Urinary bladder (tissue), 3 donors: ENCODE measurements at regions not wholly inside any gene's neighbourhood (a gene's known extent, or its start where the extent isn't known, plus 50 kb on each side); places are given as distances from the start of the nearest gene placed in this dataset.
"Not testable (repeated sequence)": the region's sequence is repeated elsewhere in the genome, so short reads cannot be mapped to it uniquely, and the experiment has no call there.

Source experiments
- DNase-seq: peaks from one replicate; pipeline ENCODE4 v3.0.0-alpha.2; 2015; ENCODE audit errors: extremely low spot score
- H3K27ac ChIP-seq: one replicate; pipeline ENCODE4 v1.5.1; 2013; ENCODE audit warnings: low read depth, mild to moderate bottlenecking, moderate library complexity
- H3K36me3 ChIP-seq: one replicate; pipeline ENCODE4 v1.6.1; 2013; ENCODE audit warnings: mild to moderate bottlenecking, moderate library complexity; ENCODE audit not compliant: insufficient read depth
- H3K4me1 ChIP-seq: one replicate; pipeline ENCODE4 v1.6.1; 2013; ENCODE audit warnings: mild to moderate bottlenecking, moderate library complexity; ENCODE audit not compliant: insufficient read depth
- H3K4me3 ChIP-seq: one replicate; pipeline ENCODE4 v1.5.1; 2013; ENCODE audit warnings: low read depth, low read length
- WGBS: extraction: QIAGEN DNeasy Blood & Tissue Kit; methylation state at CpG from one replicate; pipeline ENCODE4 v1.1.7; 2013; 5-methylcytosine and 5-hydroxymethylcytosine counted together
- donor health status: healthy with polysubstance abuse.
- donor health status: healthy.

DNA sequence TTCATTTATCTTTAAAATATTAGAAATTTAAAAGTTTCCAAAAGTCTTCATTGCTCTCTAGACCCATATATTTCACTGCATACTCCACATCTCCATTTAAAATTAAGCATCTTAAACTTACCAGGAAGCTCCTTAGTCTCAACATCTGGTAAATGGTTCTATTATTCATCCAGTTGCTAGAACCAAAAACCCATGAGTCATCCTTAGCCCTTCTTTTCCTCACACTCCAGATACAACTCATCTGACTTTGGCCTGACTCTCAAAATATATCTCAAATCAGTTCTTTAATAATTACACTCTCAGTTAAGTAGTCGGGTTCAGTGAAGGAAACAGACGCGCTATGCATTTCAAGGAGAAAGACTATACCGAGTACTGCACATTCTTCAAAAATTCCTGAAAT, 110.2 kb upstream of the COX7C start:
- DNase-seq: no peak
- WGBS: 93% methylated on average over 4 of the region's 4 CpGs
- H3K36me3 ChIP-seq: no peaks in the 10 kb centered on the region
- no peak overlapping the region for H3K27ac ChIP-seq
- H3K4me1 ChIP-seq: no peaks in the 10 kb centered on the region
- no peak overlapping the region for H3K4me3 ChIP-seq

DNA sequence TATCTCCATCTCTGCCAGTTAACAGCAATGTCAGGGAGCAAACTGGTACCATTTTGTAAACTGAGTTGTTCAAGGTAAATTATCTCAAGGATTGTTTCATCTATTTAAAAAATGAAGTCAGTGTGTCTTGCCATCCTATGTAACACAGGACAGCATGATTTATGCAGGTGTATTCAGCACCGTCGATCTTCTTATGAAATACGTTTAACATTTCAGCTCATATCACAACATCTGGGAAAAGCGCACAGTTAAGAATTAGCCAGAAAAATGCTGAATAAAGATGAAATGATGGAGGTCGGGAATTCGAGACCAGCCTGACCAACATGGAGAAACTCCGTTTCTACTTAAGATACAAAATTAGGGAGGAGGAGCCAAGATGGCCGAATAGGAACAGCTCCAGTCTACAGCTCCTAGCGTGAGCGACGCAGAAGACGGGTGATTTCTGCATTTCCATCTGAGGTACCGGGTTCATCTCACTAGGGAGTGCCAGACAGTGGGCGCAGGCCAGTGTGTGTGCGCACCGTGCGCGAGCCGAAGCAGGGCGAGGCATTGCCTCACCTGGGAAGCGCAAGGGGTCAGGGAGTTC, 107.3 kb upstream of the COX7C start:
- WGBS: 97% methylated on average over 12 of the region's 21 CpGs
- H3K4me1 ChIP-seq, DNase-seq, H3K27ac ChIP-seq, H3K4me3 ChIP-seq, H3K36me3 ChIP-seq: not testable (repeated sequence)

DNA sequence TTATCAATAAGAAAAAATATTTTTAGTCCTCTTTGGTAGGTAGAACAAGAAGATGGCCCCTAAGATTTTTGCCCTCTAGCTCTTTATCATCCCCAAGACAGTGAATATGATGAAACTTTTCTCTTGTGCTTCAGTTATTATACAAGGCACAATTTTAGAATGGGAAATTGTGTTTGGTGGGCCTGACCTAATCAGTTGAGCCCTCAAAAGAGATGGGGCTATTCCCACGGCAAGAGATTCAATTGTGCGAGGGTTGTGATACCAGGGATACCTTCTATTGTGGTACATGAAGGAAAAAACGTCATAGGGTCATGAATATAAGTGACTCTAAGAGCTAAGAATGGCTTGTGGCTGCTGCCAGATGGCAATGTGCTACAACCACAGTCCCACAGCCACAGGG, 94.0 kb upstream of the COX7C start:
- no peak overlapping the region for H3K27ac ChIP-seq
- no peak for DNase-seq
- no peaks in the 10 kb centered on the region for H3K36me3 ChIP-seq
- 71% methylated on average over 3 of the region's 3 CpGs for WGBS
- H3K4me3 ChIP-seq: no peak overlapping the region
- H3K4me1 ChIP-seq: no peaks in the 10 kb centered on the region

DNA sequence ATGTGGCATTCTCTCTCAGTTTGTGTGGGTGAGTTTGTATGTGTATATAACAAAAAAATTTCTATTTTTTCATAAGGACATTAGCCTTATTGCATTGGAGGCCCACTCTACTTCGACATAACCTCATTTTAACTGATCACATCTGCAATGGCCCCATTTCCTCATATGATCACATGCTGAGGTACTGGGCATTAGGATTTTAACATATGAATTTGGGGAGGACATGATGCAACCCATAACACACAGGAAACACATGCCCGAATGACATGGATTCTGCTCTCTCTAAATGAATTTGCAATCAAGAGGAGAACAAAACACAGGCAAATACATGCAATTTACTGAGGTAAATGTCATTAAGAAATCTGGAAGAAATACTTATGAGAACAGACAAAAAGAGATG, 92.1 kb upstream of the COX7C start:
- no peak overlapping the region for H3K4me3 ChIP-seq
- H3K27ac ChIP-seq: no peak overlapping the region
- WGBS: 80% methylated on average over 2 of the region's 2 CpGs
- H3K36me3 ChIP-seq: no peaks in the 10 kb centered on the region
- no peaks in the 10 kb centered on the region for H3K4me1 ChIP-seq
- no peak for DNase-seq

DNA sequence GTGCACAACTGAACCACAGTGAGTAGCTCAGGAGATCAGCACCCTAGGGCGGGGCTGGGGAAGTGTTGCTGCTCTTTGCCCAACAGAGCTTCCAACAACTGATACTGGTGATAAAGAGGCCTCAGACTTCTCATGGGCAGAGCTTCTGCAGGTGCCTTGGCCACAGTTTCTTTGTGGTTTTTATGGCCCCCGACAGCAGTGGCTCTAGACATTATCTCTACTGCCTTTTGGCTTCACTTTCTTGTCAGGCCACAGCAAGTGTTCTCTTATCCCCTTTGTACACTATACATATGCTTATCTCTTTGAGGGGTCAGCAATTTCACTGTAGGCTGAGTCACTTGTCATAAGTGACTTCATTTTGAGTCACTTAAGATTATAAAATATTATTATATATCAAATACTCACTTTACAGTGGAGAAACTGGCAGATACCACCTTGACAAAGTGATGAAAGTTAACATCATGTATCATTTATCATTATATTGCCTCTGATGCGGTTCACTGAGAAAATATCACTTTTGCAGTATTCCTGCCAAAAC, 90.9 kb upstream of the COX7C start:
- Histone ChIP-seq H3K36me3 (no peaks in the 10 kb centered on the region), H3K4me1 (no peaks in the 10 kb centered on the region), H3K27ac (no peak overlapping the region), H3K4me3 (no peak overlapping the region)
- WGBS: 77% methylated on average over 3 of the region's 3 CpGs
- DNase-seq: no peak

DNA sequence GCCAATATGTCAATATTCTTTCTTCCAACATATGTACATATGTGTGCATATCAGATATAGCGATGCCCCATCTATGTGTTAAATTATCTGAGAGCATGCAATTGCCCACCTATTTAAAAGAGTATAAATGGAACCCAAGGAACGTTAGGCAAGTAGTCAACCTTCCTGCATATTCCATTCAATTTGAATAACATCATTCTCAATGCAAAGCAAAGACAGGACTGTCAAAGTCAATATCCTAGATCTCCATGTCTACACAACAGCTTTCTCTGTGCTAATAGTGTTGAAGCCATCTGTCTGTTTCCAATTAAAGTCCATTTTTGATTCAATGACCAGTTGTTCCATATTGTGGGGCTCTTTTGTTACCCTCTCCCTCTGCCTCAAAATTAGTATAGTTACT, 85.3 kb upstream of the COX7C start:
- no peak overlapping the region for H3K4me3 ChIP-seq
- H3K4me1 ChIP-seq: no peaks in the 10 kb centered on the region
- WGBS: 68% methylated on average over 2 of the region's 2 CpGs
- H3K27ac ChIP-seq: no peak overlapping the region
- no peaks in the 10 kb centered on the region for H3K36me3 ChIP-seq
- DNase-seq: no peak

DNA sequence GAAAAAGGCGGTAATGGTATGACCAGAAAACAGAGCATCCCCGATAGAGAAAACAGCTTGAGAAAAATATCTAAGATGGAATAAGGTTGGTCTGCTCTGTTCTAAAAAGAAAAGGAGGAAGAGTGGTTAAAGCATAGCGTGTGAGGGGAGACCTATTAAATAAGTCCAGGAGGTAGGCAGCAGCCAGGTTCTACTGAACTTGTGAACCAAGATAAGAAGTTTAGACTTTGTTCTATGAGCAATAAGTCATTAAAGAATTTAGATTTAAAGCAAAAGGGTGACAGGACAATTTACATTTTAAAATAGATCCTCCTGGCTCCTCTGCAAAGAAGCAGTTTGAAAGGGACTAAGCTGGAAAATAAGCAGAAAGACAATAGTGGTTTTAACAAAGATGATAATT, 81.3 kb upstream of the COX7C start:
- no peak overlapping the region for H3K27ac ChIP-seq
- WGBS: 92% methylated on average over 3 of the region's 3 CpGs
- DNase-seq: no peak
- no peak overlapping the region for H3K4me3 ChIP-seq
- no peaks in the 10 kb centered on the region for H3K4me1 ChIP-seq
- H3K36me3 ChIP-seq: no peaks in the 10 kb centered on the region

DNA sequence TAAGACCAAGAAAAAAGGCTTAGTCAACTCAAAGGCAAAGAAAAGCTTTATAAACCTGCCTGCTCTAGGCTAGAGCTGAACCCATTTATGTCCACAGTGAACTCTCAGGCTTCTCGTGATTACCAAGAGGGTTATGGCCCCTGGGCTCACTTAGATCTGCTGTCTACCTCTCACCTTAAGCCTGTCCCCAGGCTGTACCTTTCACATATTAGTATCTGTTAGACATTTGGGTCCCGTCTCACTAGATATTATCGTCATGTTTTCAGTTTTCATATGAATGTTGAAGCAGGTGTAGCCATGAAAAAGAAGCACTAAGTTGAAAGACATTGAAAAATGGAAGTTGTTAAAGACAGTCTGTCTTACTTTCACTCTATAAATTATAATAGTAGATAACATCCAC, 75.2 kb upstream of the COX7C start:
- Histone ChIP-seq H3K4me3 (no peak overlapping the region), H3K27ac (no peak overlapping the region), H3K36me3 (no peaks in the 10 kb centered on the region), H3K4me1 (no peaks in the 10 kb centered on the region)
- 75% methylated on average over 3 of the region's 3 CpGs for WGBS
- no peak for DNase-seq

DNA sequence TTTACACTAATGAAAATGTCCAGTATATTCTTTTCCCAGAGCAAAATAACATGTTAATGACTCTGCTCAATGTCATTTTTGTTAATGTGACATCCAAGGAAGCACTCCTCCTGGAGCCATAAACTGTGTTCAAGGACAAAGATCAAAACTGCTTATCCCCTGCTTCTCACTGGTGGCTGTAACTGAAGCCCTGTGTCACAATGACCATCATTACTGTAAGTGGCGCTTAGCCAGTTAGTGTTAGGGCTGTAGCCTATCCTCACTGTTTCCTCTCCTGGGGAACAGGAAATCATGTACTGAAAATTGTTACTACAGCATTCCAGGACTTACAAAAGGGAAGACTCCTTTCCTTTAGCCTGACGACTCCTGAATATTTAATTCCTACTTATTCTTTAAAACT, 71.7 kb upstream of the COX7C start:
- H3K27ac ChIP-seq: no peak overlapping the region
- no peak overlapping the region for H3K4me3 ChIP-seq
- no peak for DNase-seq
- WGBS: 30% methylated on average over 2 of the region's 2 CpGs
- H3K36me3 ChIP-seq: no peaks in the 10 kb centered on the region
- no peaks in the 10 kb centered on the region for H3K4me1 ChIP-seq

DNA sequence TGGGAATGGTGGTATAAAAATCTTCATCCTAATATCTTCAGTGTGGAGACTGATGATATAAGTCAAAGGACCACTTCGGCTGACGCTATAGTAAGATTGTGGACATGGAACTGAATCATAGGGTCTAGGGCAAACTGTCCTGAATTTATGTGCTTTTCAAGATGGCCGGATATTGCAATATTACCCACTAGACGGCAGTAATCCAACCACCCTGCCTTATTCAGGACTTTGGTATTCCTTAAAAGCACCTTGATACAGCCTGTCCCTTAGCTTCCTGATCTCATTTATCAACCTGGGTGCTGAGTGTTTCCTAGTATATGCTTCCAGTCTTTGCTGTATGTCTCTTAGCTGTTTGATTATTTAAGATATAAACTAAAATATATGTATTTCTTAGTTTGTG, 71.2 kb upstream of the COX7C start:
- H3K36me3 ChIP-seq: no peaks in the 10 kb centered on the region
- H3K4me1 ChIP-seq: no peaks in the 10 kb centered on the region
- no peak for DNase-seq
- H3K4me3 ChIP-seq: no peak overlapping the region
- H3K27ac ChIP-seq: no peak overlapping the region
- 86% methylated on average over 4 of the region's 4 CpGs for WGBS

DNA sequence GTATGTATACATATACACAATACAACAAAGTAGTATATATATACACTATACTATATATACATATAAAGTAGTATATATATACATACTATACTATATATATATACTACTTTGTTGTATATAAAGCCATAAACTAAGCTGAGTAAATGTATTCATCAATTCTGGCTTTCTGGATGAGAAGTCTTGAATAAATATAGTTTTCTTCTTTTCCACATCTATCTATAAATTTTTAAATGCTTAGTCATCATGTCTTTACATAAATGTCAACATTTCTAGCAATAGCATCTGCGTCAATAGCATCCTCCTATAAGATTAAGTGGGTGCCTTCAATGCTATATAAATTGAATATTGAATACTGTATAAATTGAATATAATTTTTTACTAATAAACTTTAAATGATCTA, 63.1 kb upstream of the COX7C start:
- Histone ChIP-seq H3K27ac (no peak overlapping the region), H3K36me3 (no peaks in the 10 kb centered on the region), H3K4me3 (no peak overlapping the region), H3K4me1 (no peaks in the 10 kb centered on the region)
- DNase-seq: no peak
- WGBS: 93% methylated on average over 1 of the region's 1 CpG

DNA sequence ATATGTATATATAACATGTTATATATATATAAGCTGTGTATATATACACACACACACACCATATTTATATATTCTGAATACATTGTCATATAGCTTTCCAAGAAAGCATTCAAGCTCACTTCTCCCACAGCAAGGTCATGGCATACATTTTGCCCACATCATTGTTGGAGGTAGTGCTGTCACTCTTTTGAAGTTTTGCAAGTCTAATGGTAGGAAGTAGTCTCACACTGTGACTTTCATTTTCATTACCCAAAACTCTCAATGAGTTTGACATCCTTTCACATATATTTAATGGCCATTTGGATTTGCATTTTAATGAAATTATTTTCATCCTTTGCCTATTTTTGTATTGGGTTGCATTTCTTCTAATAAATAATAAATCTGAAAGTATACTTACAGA, 59.8 kb upstream of the COX7C start:
- Histone ChIP-seq H3K27ac (no peak overlapping the region), H3K36me3 (no peaks in the 10 kb centered on the region), H3K4me3 (no peak overlapping the region), H3K4me1 (no peaks in the 10 kb centered on the region)
- no peak for DNase-seq

DNA sequence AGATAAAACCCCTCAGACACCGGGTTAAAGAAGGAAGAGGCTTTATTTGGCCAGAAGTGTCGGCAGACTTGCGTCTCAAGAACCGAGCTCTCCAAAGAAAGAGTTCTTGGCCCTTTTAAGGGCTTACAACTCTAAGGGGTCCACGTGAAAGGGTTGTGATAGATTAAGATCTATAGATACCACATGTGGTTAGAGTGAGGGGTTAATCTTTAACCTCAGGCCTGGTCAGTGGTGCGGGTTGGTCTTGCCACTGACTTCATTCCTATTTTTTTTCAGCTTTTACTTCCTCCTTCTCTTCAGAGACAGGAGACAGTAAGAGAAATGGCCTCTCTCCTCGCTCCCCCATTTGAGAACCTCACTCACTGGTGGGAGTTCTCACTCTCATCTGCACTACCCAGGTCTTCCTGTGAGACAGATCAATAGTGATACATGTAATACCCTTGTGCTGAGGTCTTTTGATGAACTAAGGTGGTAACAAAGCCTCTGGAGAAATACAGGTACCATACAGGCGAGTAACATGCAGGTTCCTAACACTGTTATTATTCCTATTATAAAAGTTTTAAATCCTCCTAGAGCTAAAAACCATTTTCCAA, 52.4 kb upstream of the COX7C start:
- no peaks in the 10 kb centered on the region for H3K36me3 ChIP-seq
- no peak for DNase-seq
- H3K4me1 ChIP-seq: no peaks in the 10 kb centered on the region
- H3K27ac ChIP-seq: no peak overlapping the region
- H3K4me3 ChIP-seq: no peak overlapping the region
- 63% methylated on average over 8 of the region's 8 CpGs for WGBS

DNA sequence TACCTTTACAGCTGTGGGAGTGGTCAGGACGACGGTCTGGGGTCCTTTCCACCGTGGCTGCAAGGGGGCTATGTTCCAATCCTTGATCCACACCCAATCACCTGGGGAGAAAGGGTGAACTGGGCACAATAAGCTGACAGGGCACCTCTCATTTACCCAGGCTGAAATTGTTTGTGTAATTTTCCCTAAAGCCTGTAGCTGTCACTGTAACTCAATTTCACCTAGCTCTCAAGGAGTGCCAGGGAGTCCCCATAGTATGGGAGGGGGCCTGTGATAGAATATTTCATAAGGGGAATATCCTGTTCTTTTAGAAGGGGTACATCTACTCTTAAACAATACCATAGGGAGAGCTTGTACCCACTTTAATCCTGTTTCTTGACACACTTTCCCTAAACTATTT, 51.7 kb upstream of the COX7C start:
- DNase-seq, H3K4me1 ChIP-seq, H3K4me3 ChIP-seq, H3K27ac ChIP-seq, H3K36me3 ChIP-seq: not testable (repeated sequence)
- 62% methylated on average over 3 of the region's 3 CpGs for whole genome bisulfite sequencing
